CD14-positive monocyte (primary cell): ENCODE measurements at regions not wholly inside any gene's neighbourhood (a gene's known extent, or its start where the extent isn't known, plus 50 kb on each side); places are given as distances from the start of the nearest gene placed in this dataset.

Experiments used
- DNase-seq, 3 donors: peaks; one replicate each; pipeline ENCODE4 v3.0.0-alpha.2; 2011 to 2022
- H2AFZ ChIP-seq: 2 replicates; pipeline ENCODE4 v1.6.0; 2012; ENCODE audit warnings: mild to moderate bottlenecking, low read depth, low read length, inconsistent platforms; ENCODE audit not compliant: insufficient read depth, poor library complexity, severe bottlenecking
- H3K27ac ChIP-seq, 2 donors: 1 replicate in 1 of 2; 2 replicates in 1 of 2; pipeline ENCODE4 v1.5.1; 2012 to 2013; ENCODE audit warnings: low read length in 2 of 2, control low read depth in 1 of 2, inconsistent platforms in 1 of 2, low read depth in 1 of 2, mild to moderate bottlenecking in 1 of 2
- H3K27me3 ChIP-seq, 2 donors: one replicate each; pipeline versions ENCODE4 v1.6.0 to v1.6.1; 2011 to 2013; ENCODE audit warnings: low read length in 2 of 2; ENCODE audit not compliant: control insufficient read depth in 2 of 2, insufficient read depth in 2 of 2
- H3K36me3 ChIP-seq, 2 donors: replicated peaks in 1 of 2; 1 replicate in 1 of 2; 2 replicates in 1 of 2; pipeline versions ENCODE4 v1.5.1 to v1.6.1; 2012 to 2013; ENCODE audit warnings: low read length in 2 of 2, control low read depth in 1 of 2, inconsistent platforms in 1 of 2, mild to moderate bottlenecking in 1 of 2; ENCODE audit not compliant: insufficient read depth in 2 of 2, control insufficient read depth in 1 of 2
- H3K4me1 ChIP-seq, 2 donors: 1 replicate in 1 of 2; 2 replicates in 1 of 2; pipeline versions ENCODE4 v1.5.1 to v1.6.1; 2012 to 2013; ENCODE audit warnings: low read length in 2 of 2, control low read depth in 1 of 2, inconsistent platforms in 1 of 2, mild to moderate bottlenecking in 1 of 2, moderate library complexity in 1 of 2; ENCODE audit not compliant: insufficient read depth in 2 of 2, control insufficient read depth in 1 of 2
- H3K4me2 ChIP-seq: replicated peaks from 2 replicates; pipeline ENCODE3; 2012; ENCODE audit warnings: low read length, moderate library complexity, mild to moderate bottlenecking; ENCODE audit not compliant: poor library complexity, severe bottlenecking; ENCODE audit errors: extremely low read depth
- H3K4me3 ChIP-seq, 3 experiments: fragments of 200-600 bp in 1 of 3; sonication (generic) in 1 of 3; replicated peaks in 1 of 3; 1 replicate in 2 of 3; 2 replicates in 1 of 3; pipeline ENCODE4 v1.5.1; 2011 to 2013; ENCODE audit warnings: low read length in 3 of 3, mild to moderate bottlenecking in 3 of 3, control low read depth in 2 of 3, low read depth in 2 of 3, inconsistent platforms in 1 of 3, moderate library complexity in 1 of 3
- H3K79me2 ChIP-seq: 2 replicates; pipeline ENCODE4 v1.6.0; 2012; ENCODE audit warnings: mild to moderate bottlenecking, control low read depth, inconsistent platforms, low read length, moderate library complexity; ENCODE audit not compliant: insufficient read depth
- H3K9ac ChIP-seq: 2 replicates; pipeline ENCODE4 v1.6.0; 2017; ENCODE audit warnings: low read length, mild to moderate bottlenecking; ENCODE audit not compliant: insufficient read depth, poor library complexity, severe bottlenecking
- H3K9me3 ChIP-seq, 2 donors: replicated peaks in 1 of 2; 1 replicate in 1 of 2; 2 replicates in 1 of 2; pipeline versions ENCODE4 v1.5.1 to v1.6.1; 2012 to 2013; ENCODE audit warnings: low read length in 2 of 2, control low read depth in 1 of 2; ENCODE audit not compliant: control insufficient read depth in 1 of 2, insufficient read depth in 1 of 2
- H4K20me1 ChIP-seq: 2 replicates; pipeline ENCODE4 v1.6.0; 2012; ENCODE audit warnings: mild to moderate bottlenecking, low read length, control low read depth, moderate library complexity; ENCODE audit not compliant: insufficient read depth
- H3K27ac Mint-ChIP-seq, 7 donors: one replicate each; pipeline ENCODE4 v1.8.0; 2020; ENCODE audit warnings: mild to moderate bottlenecking in 7 of 7, mixed read lengths in 7 of 7, moderate library complexity in 6 of 7, inconsistent platforms in 2 of 7
- H3K27me3 Mint-ChIP-seq, 3 donors: one replicate each; pipeline ENCODE4 v1.8.0; 2021 to 2022; ENCODE audit warnings: low read depth in 3 of 3, mild to moderate bottlenecking in 3 of 3, mixed read lengths in 3 of 3, moderate library complexity in 3 of 3, inconsistent platforms in 1 of 3
- H3K36me3 Mint-ChIP-seq, 2 donors: one replicate each; pipeline ENCODE4 v1.8.0; 2020; ENCODE audit warnings: mixed read lengths in 2 of 2, inconsistent platforms in 1 of 2, mild to moderate bottlenecking in 1 of 2
- H3K4me1 Mint-ChIP-seq: one replicate; pipeline ENCODE4 v1.8.0; 2020; ENCODE audit warnings: mild to moderate bottlenecking, mixed read lengths
- H3K4me3 Mint-ChIP-seq, 2 donors: one replicate each; pipeline ENCODE4 v1.8.0; 2020; ENCODE audit warnings: mild to moderate bottlenecking in 2 of 2, mixed read lengths in 2 of 2, moderate library complexity in 1 of 2
- H3K9me3 Mint-ChIP-seq, 7 donors: one replicate each; pipeline ENCODE4 v1.8.0; 2020 to 2022; ENCODE audit warnings: mixed read lengths in 7 of 7, mild to moderate bottlenecking in 6 of 7, moderate library complexity in 6 of 7, inconsistent platforms in 2 of 7
- CTCF ChIP-seq: fragments of 200-600 bp; IDR thresholded peaks from one replicate; pipeline ENCODE4 v1.8.0; 2022; ENCODE audit warnings: antibody characterized with exemption, mild to moderate bottlenecking
- WGBS: methylation state at CpG from one replicate; pipeline ENCODE4 v1.1.5; 2013; ENCODE audit warnings: missing lambda C conversion rate; ENCODE audit not compliant: insufficient coverage; 5-methylcytosine and 5-hydroxymethylcytosine counted together
- intact Hi-C, 2 donors: fragments of 100-400 bp; cut with micrococcal nuclease; formaldehyde crosslinking; loops; one replicate each; pipeline versions ENCODE4 v1.15.0 to v1.15.1; 2023

GRCh38 chr10:8403711-8404371 lies 349.4 kb downstream of the GATA3 start:
- H3K9me3 Mint-ChIP-seq, result no peaks in the 10 kb centered on the region
- Histone ChIP-seq H3K27ac (no peak overlapping the region), H3K4me2 (no peak overlapping the region), H3K4me1 (no peaks in the 10 kb centered on the region), H3K36me3 (no peaks in the 10 kb centered on the region), H3K79me2 (no peaks in the 10 kb centered on the region), H4K20me1 (no peaks in the 10 kb centered on the region), H2AFZ (no peak overlapping the region), H3K27me3 (no peaks in the 10 kb centered on the region), H3K9ac (no peak overlapping the region), H3K9me3 (no peaks in the 10 kb centered on the region), H3K4me3 (no peak overlapping the region)
- H3K4me3 Mint-ChIP-seq, result no peak overlapping the region
- H3K27ac Mint-ChIP-seq, result no peak overlapping the region
- H3K36me3 Mint-ChIP-seq, result no peaks in the 10 kb centered on the region
- H3K27me3 Mint-ChIP-seq, result peaks cover 2 to 5% (median 3%) of the 10 kb centered on the region in 3 donors
- no peak for DNase-seq
- no CpG with 5 or more reads among the region's 4 CpGs for WGBS
- intact Hi-C loops, result no loop called here
- TF ChIP-seq CTCF, result no peak
- peaks cover 12% of the 10 kb centered on the region for H3K4me1 Mint-ChIP-seq

- no peaks in the 10 kb centered on the region for H3K79me2 ChIP-seq
- H3K4me2 ChIP-seq, result peak overlapping the region; percentile 1
- peaks cover 2 to 5% (median 3%) of the 10 kb centered on the region in 3 donors for H3K27me3 Mint-ChIP-seq
- no CpG with 5 or more reads among the region's 1 CpG for WGBS
- no peaks in the 10 kb centered on the region for H3K36me3 ChIP-seq
- H3K27ac ChIP-seq, result no peak overlapping the region
- no peaks in the 10 kb centered on the region for H3K4me1 ChIP-seq
- H3K4me3 Mint-ChIP-seq, result peak overlapping the region in 1 of 2 donors; percentile 53
- H4K20me1 ChIP-seq, result no peaks in the 10 kb centered on the region
- no peaks in the 10 kb centered on the region for H3K9me3 Mint-ChIP-seq
- H3K4me3 ChIP-seq, result no peak overlapping the region
- no peaks in the 10 kb centered on the region for H3K9me3 ChIP-seq
- H3K9ac ChIP-seq, result no peak overlapping the region
- peaks cover 12% of the 10 kb centered on the region for H3K4me1 Mint-ChIP-seq
- intact Hi-C loops, result no loop called here
- no peak for DNase-seq
- TF ChIP-seq CTCF, result no peak
- H3K27me3 ChIP-seq, result no peaks in the 10 kb centered on the region
- H3K36me3 Mint-ChIP-seq, result no peaks in the 10 kb centered on the region
- H2AFZ ChIP-seq, result no peak overlapping the region
- no peak overlapping the region for H3K27ac Mint-ChIP-seq
Measured at GRCh38 chr10:8404721-8405120, 350.2 kb downstream of the GATA3 start.
